Immature natural killer cell (primary cell): ENCODE measurements at regions not wholly inside any gene's neighbourhood (a gene's known extent, or its start where the extent isn't known, plus 50 kb on each side); places are given as distances from the start of the nearest gene placed in this dataset.
"Not testable (repeated sequence)": the region's sequence is repeated elsewhere in the genome, so short reads cannot be mapped to it uniquely, and the experiment has no call there.

Experiments
- DNase-seq, 3 donors: peaks; one replicate each; pipeline ENCODE4 v3.0.0; 2022; ENCODE audit warnings: mixed read lengths in 1 of 3
- H3K27ac Mint-ChIP-seq, 6 donors: one replicate each; pipeline ENCODE4 v1.8.0; 2020; ENCODE audit warnings: mixed read lengths in 6 of 6, mild to moderate bottlenecking in 5 of 6, inconsistent platforms in 4 of 6, moderate library complexity in 3 of 6
- H3K27me3 Mint-ChIP-seq, 3 donors: one replicate each; pipeline ENCODE4 v1.8.0; 2020 to 2021; ENCODE audit warnings: low read depth in 3 of 3, mild to moderate bottlenecking in 3 of 3, mixed read lengths in 3 of 3, moderate library complexity in 3 of 3, inconsistent platforms in 1 of 3
- H3K36me3 Mint-ChIP-seq, 3 donors: one replicate each; pipeline ENCODE4 v1.8.0; 2020; ENCODE audit warnings: mixed read lengths in 3 of 3, inconsistent platforms in 2 of 3, mild to moderate bottlenecking in 2 of 3
- H3K4me1 Mint-ChIP-seq, 2 donors: one replicate each; pipeline ENCODE4 v1.8.0; 2020; ENCODE audit warnings: inconsistent platforms in 2 of 2, mild to moderate bottlenecking in 2 of 2, mixed read lengths in 2 of 2, moderate library complexity in 1 of 2
- H3K4me3 Mint-ChIP-seq, 5 donors: one replicate each; pipeline ENCODE4 v1.8.0; 2020; ENCODE audit warnings: mild to moderate bottlenecking in 5 of 5, mixed read lengths in 5 of 5, inconsistent platforms in 3 of 5, moderate library complexity in 3 of 5
- H3K9me3 Mint-ChIP-seq, 6 donors: one replicate each; pipeline ENCODE4 v1.8.0; 2020; ENCODE audit warnings: mild to moderate bottlenecking in 6 of 6, mixed read lengths in 6 of 6, inconsistent platforms in 4 of 6, moderate library complexity in 3 of 6

DNA sequence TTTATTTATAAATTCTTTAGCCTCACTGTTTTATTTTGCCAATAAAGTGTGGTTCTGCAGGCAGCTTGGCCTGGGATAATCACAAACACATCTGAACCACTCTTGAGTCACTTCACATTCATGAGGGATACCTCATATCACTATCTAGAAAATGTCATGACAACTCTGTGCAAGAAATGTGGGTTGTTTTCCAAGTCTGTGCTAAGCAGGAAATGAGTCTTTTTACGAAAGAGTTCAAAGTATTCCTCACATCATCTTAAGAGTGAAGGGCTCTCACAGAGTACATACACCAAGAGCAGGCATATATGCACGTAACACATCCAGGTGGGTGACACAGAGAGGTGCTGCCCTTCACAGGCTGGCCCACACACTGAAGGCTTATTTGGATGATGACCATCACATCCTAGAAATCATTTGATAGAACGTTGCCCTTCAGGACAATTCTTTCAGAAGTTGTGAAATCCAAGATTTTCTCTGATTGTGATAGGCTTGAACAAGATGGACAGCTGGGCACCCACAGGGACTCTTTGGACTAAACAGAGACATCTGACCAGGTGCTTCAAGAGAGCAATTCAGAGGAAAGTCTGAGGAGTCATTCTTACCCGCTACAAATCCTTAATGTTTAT, 811.1 kb upstream of the LRATD1 start:
- no peak overlapping the region for H3K27ac Mint-ChIP-seq
- no peak for DNase-seq
- no peak overlapping the region for H3K4me3 Mint-ChIP-seq
- peaks cover 0 to 2% (median 0%) of the 10 kb centered on the region in 3 donors for H3K27me3 Mint-ChIP-seq
- peaks cover 0 to 16% (median 8%) of the 10 kb centered on the region in 6 donors for H3K9me3 Mint-ChIP-seq
- no peaks in the 10 kb centered on the region for H3K36me3 Mint-ChIP-seq
- H3K4me1 Mint-ChIP-seq = no peaks in the 10 kb centered on the region

- DNase-seq = no peak
- no peaks in the 10 kb centered on the region for H3K4me1 Mint-ChIP-seq
- peaks cover 0 to 19% (median 8%) of the 10 kb centered on the region in 6 donors for H3K9me3 Mint-ChIP-seq
- no peak overlapping the region for H3K27ac Mint-ChIP-seq
- H3K36me3 Mint-ChIP-seq = no peaks in the 10 kb centered on the region
- H3K27me3 Mint-ChIP-seq = peaks cover 0 to 2% (median 0%) of the 10 kb centered on the region in 3 donors
- H3K4me3 Mint-ChIP-seq = no peak overlapping the region
Observed at GRCh38 chr2:13822365-13822764, 810.2 kb upstream of the LRATD1 start.

DNA sequence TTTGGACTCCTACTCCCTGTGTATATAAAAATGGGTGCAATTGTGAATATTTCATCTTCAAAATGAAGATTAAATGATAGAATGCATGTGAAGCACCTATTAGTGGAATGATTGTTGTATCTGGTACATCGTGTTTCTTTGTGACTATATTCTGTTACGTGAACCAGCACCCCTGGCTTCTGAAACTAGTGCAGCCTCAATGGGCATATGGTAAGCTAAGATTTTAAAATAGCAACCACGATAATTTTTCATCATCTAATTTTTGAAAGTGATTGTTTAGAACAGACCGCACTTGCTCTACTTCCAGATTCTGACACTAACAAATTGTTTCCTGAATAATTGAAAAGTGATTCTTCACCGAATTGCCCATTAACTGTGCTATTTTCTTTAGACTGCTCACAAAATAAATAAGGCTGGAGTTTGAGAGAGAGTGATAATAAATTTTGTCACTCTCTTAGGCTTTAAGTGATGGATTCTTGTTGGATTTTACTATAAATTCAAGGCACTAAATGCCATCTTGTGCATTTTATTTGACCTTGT, 806.1 kb upstream of the LRATD1 start:
- Mint-ChIP-seq H3K27ac (no peak overlapping the region), H3K36me3 (no peaks in the 10 kb centered on the region), H3K4me1 (no peaks in the 10 kb centered on the region), H3K27me3 (no peaks in the 10 kb centered on the region), H3K9me3 (peaks cover 0 to 29% (median 15%) of the 10 kb centered on the region in 6 donors), H3K4me3 (no peak overlapping the region)
- DNase-seq = no peak

DNA sequence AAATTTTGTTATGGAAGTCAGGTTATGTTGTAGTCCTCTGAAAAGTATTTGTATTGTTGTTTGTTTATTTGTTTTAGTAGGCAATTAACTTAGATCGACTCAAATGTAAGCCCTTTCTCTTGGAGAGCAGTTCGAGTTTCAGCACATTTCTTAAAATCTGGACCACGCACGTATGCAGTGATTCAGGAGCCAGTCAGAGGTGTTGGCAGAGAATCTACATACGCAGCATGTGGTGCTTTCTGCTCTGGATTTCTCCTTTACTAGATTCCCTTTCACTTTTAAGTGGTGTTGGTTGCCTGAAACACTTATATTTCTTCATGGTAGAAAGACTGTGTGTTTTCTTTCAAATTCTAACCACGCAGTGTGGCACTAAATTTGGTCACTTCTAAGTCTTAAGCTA, 773.9 kb upstream of the LRATD1 start:
- Mint-ChIP-seq H3K4me3 (no peak overlapping the region), H3K36me3 (no peaks in the 10 kb centered on the region), H3K9me3 (peaks cover 3 to 31% (median 16%) of the 10 kb centered on the region in 6 donors), H3K27ac (no peak overlapping the region), H3K4me1 (no peaks in the 10 kb centered on the region), H3K27me3 (peaks cover 0 to 2% (median 0%) of the 10 kb centered on the region in 3 donors)
- DNase-seq = no peak

GRCh38 chr2:13868275-13868674, 764.2 kb upstream of the LRATD1 start:
- not testable (repeated sequence) for H3K27me3 Mint-ChIP-seq, DNase-seq, H3K27ac Mint-ChIP-seq, H3K36me3 Mint-ChIP-seq, H3K4me3 Mint-ChIP-seq, H3K4me1 Mint-ChIP-seq
- peaks cover 4 to 34% (median 20%) of the 10 kb centered on the region in 6 donors for H3K9me3 Mint-ChIP-seq

DNA sequence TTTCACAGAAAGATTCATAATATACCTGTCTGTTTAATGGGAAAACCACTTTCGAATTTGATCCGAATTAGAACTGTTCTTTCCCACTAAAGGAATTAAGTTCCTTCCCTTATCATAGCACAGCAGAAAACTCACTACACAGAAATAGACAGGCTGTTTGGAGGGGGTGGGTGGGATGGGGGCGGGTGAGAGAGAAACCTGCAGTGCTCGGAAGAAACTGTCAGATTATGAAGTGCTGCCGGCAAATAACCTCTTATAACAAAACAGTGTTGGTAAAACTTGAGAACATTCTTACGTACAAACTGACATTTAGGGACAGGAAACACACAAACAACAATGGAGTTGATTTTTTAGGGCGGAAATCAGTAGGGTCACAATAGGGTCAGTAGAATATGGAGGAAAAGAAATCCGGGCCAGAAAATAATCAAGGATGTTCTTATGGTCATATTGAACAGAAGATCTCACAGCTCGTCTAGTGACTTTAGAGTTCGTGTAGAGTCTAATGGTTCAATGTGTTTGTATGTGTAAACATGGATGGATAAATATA, 756.0 kb upstream of the LRATD1 start:
- no peak for DNase-seq
- peaks cover 4 to 40% (median 16%) of the 10 kb centered on the region in 6 donors for H3K9me3 Mint-ChIP-seq
- H3K4me1 Mint-ChIP-seq = no peaks in the 10 kb centered on the region
- H3K27ac Mint-ChIP-seq = no peak overlapping the region
- H3K27me3 Mint-ChIP-seq = peaks cover 0 to 3% (median 1%) of the 10 kb centered on the region in 3 donors
- H3K36me3 Mint-ChIP-seq = no peaks in the 10 kb centered on the region
- no peak overlapping the region for H3K4me3 Mint-ChIP-seq

DNA sequence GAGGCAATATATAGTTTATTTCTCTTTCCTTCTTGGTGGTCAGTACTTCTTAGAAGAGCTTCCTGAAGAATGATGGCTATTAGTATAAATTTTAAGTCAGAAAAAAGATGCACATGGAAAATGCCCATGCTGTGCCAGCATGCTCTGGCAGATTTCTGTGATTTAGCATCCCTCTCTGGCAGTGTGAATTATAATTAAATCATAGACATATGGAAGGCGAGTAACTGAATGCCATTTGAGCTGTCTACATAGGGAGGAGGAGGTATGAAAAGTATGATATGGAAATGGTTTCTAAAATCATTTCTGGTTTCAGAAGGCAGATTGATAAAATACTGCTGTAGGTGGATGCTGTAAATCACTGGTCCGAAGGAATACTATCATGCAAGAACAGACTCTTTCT, 754.9 kb upstream of the LRATD1 start:
- peaks cover 0 to 3% (median 1%) of the 10 kb centered on the region in 3 donors for H3K27me3 Mint-ChIP-seq
- DNase-seq = no peak
- peaks cover 5 to 42% (median 19%) of the 10 kb centered on the region in 6 donors for H3K9me3 Mint-ChIP-seq
- no peak overlapping the region for H3K4me3 Mint-ChIP-seq
- H3K36me3 Mint-ChIP-seq = peaks cover 0 to 4% (median 0%) of the 10 kb centered on the region in 3 donors
- H3K27ac Mint-ChIP-seq = no peak overlapping the region
- no peaks in the 10 kb centered on the region for H3K4me1 Mint-ChIP-seq

DNA sequence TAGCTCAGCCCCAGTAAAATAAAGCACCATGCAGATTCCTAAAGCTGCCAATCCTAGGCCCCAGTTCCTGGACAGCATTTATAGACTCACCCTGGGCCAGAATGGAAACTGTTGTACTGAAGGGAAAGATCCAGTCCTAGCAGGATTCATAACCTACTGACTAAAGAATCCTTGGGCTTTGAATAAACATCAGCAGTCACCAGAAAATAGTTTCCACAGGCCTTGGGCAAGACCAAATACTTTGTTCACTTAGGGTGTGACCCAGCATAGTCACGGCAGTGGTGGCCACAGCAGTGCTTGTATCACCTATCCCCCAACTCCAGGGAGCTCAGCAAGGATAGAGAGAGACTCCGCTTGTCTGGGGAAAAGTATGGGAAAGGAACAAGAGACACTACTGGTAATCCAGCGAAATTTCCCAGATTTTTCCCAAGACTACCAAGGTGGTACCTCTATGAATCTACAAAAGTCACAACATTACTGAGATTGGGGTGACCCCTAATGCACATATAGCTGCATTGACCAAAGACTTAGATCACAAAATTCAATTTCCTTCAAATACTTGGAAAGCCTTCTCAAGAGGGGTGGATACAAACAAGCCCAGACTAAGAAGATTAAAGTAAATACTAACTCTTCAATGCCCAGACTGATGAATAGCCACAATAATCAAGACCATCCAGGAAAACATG, 748.1 kb upstream of the LRATD1 start:
- H3K4me3 Mint-ChIP-seq = no peak overlapping the region
- H3K36me3 Mint-ChIP-seq = peaks cover 0 to 4% (median 0%) of the 10 kb centered on the region in 3 donors
- DNase-seq = no peak
- peaks cover 8 to 56% (median 17%) of the 10 kb centered on the region in 6 donors for H3K9me3 Mint-ChIP-seq
- H3K27me3 Mint-ChIP-seq = peaks cover 0 to 2% (median 0%) of the 10 kb centered on the region in 3 donors
- H3K27ac Mint-ChIP-seq = no peak overlapping the region
- no peaks in the 10 kb centered on the region for H3K4me1 Mint-ChIP-seq

DNA sequence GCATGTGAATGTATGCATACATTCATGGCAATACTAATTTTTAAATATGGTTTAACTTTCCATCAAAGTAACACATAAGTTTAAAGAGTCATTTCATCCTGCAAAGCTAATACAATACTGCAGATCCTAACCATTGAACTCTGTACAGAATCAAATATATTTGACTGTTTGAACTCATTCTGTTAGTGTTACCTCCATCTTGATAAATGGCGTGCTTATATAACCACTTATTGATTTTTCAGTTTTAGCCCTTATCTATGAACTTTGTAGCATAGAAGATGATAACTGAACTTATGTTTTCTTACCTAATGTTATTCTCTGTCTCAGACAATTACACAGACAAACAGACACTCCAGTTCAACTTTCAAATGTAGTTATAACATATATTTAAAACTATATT, 731.0 kb upstream of the LRATD1 start:
- H3K4me1 Mint-ChIP-seq = no peaks in the 10 kb centered on the region
- H3K36me3 Mint-ChIP-seq = no peaks in the 10 kb centered on the region
- no peak overlapping the region for H3K4me3 Mint-ChIP-seq
- H3K27ac Mint-ChIP-seq = no peak overlapping the region
- no peak for DNase-seq
- H3K27me3 Mint-ChIP-seq = peaks cover 0 to 3% (median 0%) of the 10 kb centered on the region in 3 donors
- peaks cover 6 to 27% (median 16%) of the 10 kb centered on the region in 6 donors for H3K9me3 Mint-ChIP-seq

GRCh38 chr2:13905831-13906230, 726.7 kb upstream of the LRATD1 start:
- Mint-ChIP-seq H3K9me3 (peaks cover 3 to 26% (median 6%) of the 10 kb centered on the region in 6 donors), H3K4me3 (no peak overlapping the region), H3K36me3 (no peaks in the 10 kb centered on the region), H3K27ac (no peak overlapping the region), H3K27me3 (peaks cover 0 to 2% (median 0%) of the 10 kb centered on the region in 3 donors), H3K4me1 (no peaks in the 10 kb centered on the region)
- DNase-seq = no peak

- H3K36me3 Mint-ChIP-seq = no peaks in the 10 kb centered on the region
- peaks cover 9 to 25% (median 10%) of the 10 kb centered on the region in 6 donors for H3K9me3 Mint-ChIP-seq
- no peak for DNase-seq
- no peak overlapping the region for H3K4me3 Mint-ChIP-seq
- H3K27me3 Mint-ChIP-seq = no peaks in the 10 kb centered on the region
- H3K4me1 Mint-ChIP-seq = no peaks in the 10 kb centered on the region
- H3K27ac Mint-ChIP-seq = no peak overlapping the region
Observed at GRCh38 chr2:13916066-13916465, 716.5 kb upstream of the LRATD1 start.

- Mint-ChIP-seq H3K4me3 (no peak overlapping the region), H3K36me3 (no peaks in the 10 kb centered on the region), H3K9me3 (peaks cover 10 to 34% (median 14%) of the 10 kb centered on the region in 6 donors), H3K27me3 (peaks cover 0 to 1% (median 0%) of the 10 kb centered on the region in 3 donors), H3K4me1 (no peaks in the 10 kb centered on the region), H3K27ac (no peak overlapping the region)
- DNase-seq = no peak
Observed at GRCh38 chr2:13917958-13918357, 714.6 kb upstream of the LRATD1 start.

GRCh38 chr2:13919981-13920382, 712.5 kb upstream of the LRATD1 start:
- Mint-ChIP-seq H3K9me3 (peaks cover 10 to 43% (median 28%) of the 10 kb centered on the region in 6 donors), H3K36me3 (no peaks in the 10 kb centered on the region), H3K27ac (no peak overlapping the region), H3K4me1 (no peaks in the 10 kb centered on the region), H3K27me3 (peaks cover 0 to 1% (median 0%) of the 10 kb centered on the region in 3 donors), H3K4me3 (no peak overlapping the region)
- no peak for DNase-seq

GRCh38 chr2:13921245-13921644, 711.3 kb upstream of the LRATD1 start:
- Mint-ChIP-seq H3K9me3 (peaks cover 10 to 43% (median 30%) of the 10 kb centered on the region in 6 donors), H3K4me3 (no peak overlapping the region), H3K36me3 (no peaks in the 10 kb centered on the region), H3K27ac (no peak overlapping the region), H3K4me1 (no peaks in the 10 kb centered on the region), H3K27me3 (peaks cover 0 to 1% (median 0%) of the 10 kb centered on the region in 3 donors)
- DNase-seq = no peak
